Osteoblast (primary cell): ENCODE measurements at regions not wholly inside any gene's neighbourhood (a gene's known extent, or its start where the extent isn't known, plus 50 kb on each side); places are given as distances from the start of the nearest gene placed in this dataset.

Experiments
- DNase-seq: peaks from one replicate; pipeline ENCODE4 v3.0.0; 2011; ENCODE audit warnings: low spot score, mixed read lengths; ENCODE audit not compliant: insufficient read length; ENCODE audit errors: missing footprints
- H2AFZ ChIP-seq: 2 replicates; pipeline ENCODE4 v1.6.0; 2011; ENCODE audit warnings: mild to moderate bottlenecking, low read length
- H3K27ac ChIP-seq: 2 replicates; pipeline ENCODE4 v1.5.1; 2011; ENCODE audit warnings: mild to moderate bottlenecking, low read depth, low read length, moderate library complexity
- H3K27me3 ChIP-seq: 2 replicates; pipeline ENCODE4 v1.6.0; 2012; ENCODE audit warnings: mild to moderate bottlenecking, control low read depth, inconsistent platforms, low read length, moderate library complexity; ENCODE audit not compliant: insufficient read depth
- H3K36me3 ChIP-seq: 2 replicates; pipeline ENCODE4 v1.5.1; 2011; ENCODE audit warnings: mild to moderate bottlenecking, low read length, control low read depth, moderate library complexity; ENCODE audit not compliant: insufficient read depth
- H3K4me1 ChIP-seq: 2 replicates; pipeline ENCODE4 v1.5.1; 2011; ENCODE audit warnings: mild to moderate bottlenecking, low read length, control low read depth, moderate library complexity; ENCODE audit not compliant: insufficient read depth
- H3K4me2 ChIP-seq: 2 replicates; pipeline ENCODE4 v1.6.0; 2011; ENCODE audit warnings: mild to moderate bottlenecking, low read length; ENCODE audit not compliant: insufficient read depth
- H3K4me3 ChIP-seq: fragments of 200-600 bp; sonication (generic); 3 replicates; pipeline ENCODE4 v1.5.1; 2012; ENCODE audit warnings: mild to moderate bottlenecking, low read length, inconsistent platforms; ENCODE audit not compliant: insufficient read depth
- H3K79me2 ChIP-seq: 2 replicates; pipeline ENCODE4 v1.6.0; 2012; ENCODE audit warnings: mild to moderate bottlenecking, low read length, control low read depth, inconsistent platforms; ENCODE audit not compliant: insufficient read depth
- H3K9me3 ChIP-seq: 2 replicates; pipeline ENCODE4 v1.5.1; 2011; ENCODE audit warnings: low read depth, low read length, control low read depth
- H4K20me1 ChIP-seq: 2 replicates; pipeline ENCODE4 v1.6.0; 2012; ENCODE audit warnings: mild to moderate bottlenecking, low read length, control low read depth; ENCODE audit not compliant: insufficient read depth
- CTCF ChIP-seq: IDR thresholded peaks from 2 replicates; pipeline ENCODE4 v1.5.1; 2011; ENCODE audit warnings: mild to moderate bottlenecking, low read depth, low read length, moderate library complexity; ENCODE audit errors: extremely low read depth

- TF ChIP-seq CTCF: no peak
- Histone ChIP-seq H3K4me2 (no peak overlapping the region), H3K4me1 (no peaks in the 10 kb centered on the region), H3K4me3 (no peak overlapping the region), H3K9me3 (no peaks in the 10 kb centered on the region), H4K20me1 (no peaks in the 10 kb centered on the region), H2AFZ (no peak overlapping the region), H3K27me3 (peaks cover 22% of the 10 kb centered on the region), H3K79me2 (no peaks in the 10 kb centered on the region), H3K36me3 (no peaks in the 10 kb centered on the region), H3K27ac (no peak overlapping the region)
- no peak for DNase-seq
These were observed 90.7 kb downstream of the SEC61B start for GRCh38 chr9:99312736-99313135.

GRCh38 chr9:99319048-99319447 is 97.0 kb downstream of the SEC61B start:
- H3K9me3 ChIP-seq: no peaks in the 10 kb centered on the region
- no peak overlapping the region for H3K27ac ChIP-seq
- H3K4me2 ChIP-seq: no peak overlapping the region
- peaks cover 24% of the 10 kb centered on the region for H3K27me3 ChIP-seq
- no peaks in the 10 kb centered on the region for H3K79me2 ChIP-seq
- no peaks in the 10 kb centered on the region for H3K36me3 ChIP-seq
- no peak for TF ChIP-seq CTCF
- no peaks in the 10 kb centered on the region for H3K4me1 ChIP-seq
- H4K20me1 ChIP-seq: no peaks in the 10 kb centered on the region
- DNase-seq: no peak
- H3K4me3 ChIP-seq: no peak overlapping the region
- H2AFZ ChIP-seq: no peak overlapping the region

- no peaks in the 10 kb centered on the region for H3K9me3 ChIP-seq
- H2AFZ ChIP-seq: no peak overlapping the region
- no peak for DNase-seq
- no peak overlapping the region for H3K27ac ChIP-seq
- no peak overlapping the region for H3K4me2 ChIP-seq
- H3K4me1 ChIP-seq: no peaks in the 10 kb centered on the region
- no peaks in the 10 kb centered on the region for H3K79me2 ChIP-seq
- no peak for TF ChIP-seq CTCF
- peaks cover 13% of the 10 kb centered on the region for H3K27me3 ChIP-seq
- H3K4me3 ChIP-seq: no peak overlapping the region
- H3K36me3 ChIP-seq: no peaks in the 10 kb centered on the region
- H4K20me1 ChIP-seq: no peaks in the 10 kb centered on the region
These were observed 100.2 kb downstream of the SEC61B start for GRCh38 chr9:99322299-99322698.

GRCh38 chr9:99326112-99326916 is 104.2 kb downstream of the SEC61B start:
- no peak for TF ChIP-seq CTCF
- H3K4me1 ChIP-seq: no peaks in the 10 kb centered on the region
- no peak overlapping the region for H3K4me2 ChIP-seq
- no peak overlapping the region for H2AFZ ChIP-seq
- peak; percentile 31 for DNase-seq
- H3K27ac ChIP-seq: no peak overlapping the region
- H3K4me3 ChIP-seq: no peak overlapping the region
- no peaks in the 10 kb centered on the region for H3K36me3 ChIP-seq
- no peaks in the 10 kb centered on the region for H4K20me1 ChIP-seq
- peaks cover 6% of the 10 kb centered on the region for H3K27me3 ChIP-seq
- H3K79me2 ChIP-seq: no peaks in the 10 kb centered on the region
- H3K9me3 ChIP-seq: no peaks in the 10 kb centered on the region
